ENCODE measurements at regions not wholly inside any gene's neighbourhood (a gene's known extent, or its start where the extent isn't known, plus 50 kb on each side); places are given as distances from the start of the nearest gene placed in this dataset.

GRCh38 chr1:157404063-157404501 lies 148.2 kb downstream of the FCRL5 start:
- no peak overlapping the region for H4K91ac ChIP-seq (ENCODE audit: low read depth, low read length)
- no peak overlapping the region for H3K4me3 ChIP-seq (ENCODE audit: low read depth, low read length)
- peaks cover 17 to 22% of the 10 kb centered on the region in 2 experiments for H3K4me1 ChIP-seq (ENCODE audit: control insufficient read depth in 1 of 2, insufficient read depth in 2 of 2, low read length in 2 of 2)
- no peak overlapping the region for H3K4ac ChIP-seq (ENCODE audit: low read depth, low read length)
- no peak overlapping the region for H2BK120ac ChIP-seq (ENCODE audit: insufficient read depth, low read length, poor library complexity)
- no peak overlapping the region for H4K8ac ChIP-seq (ENCODE audit: low read depth, low read length)
- H2BK12ac ChIP-seq (ENCODE audit: low read length) = no peak overlapping the region
- H3K14ac ChIP-seq (ENCODE audit: low read length) = no peak overlapping the region
- no peaks in the 10 kb centered on the region for H3K27me3 ChIP-seq (ENCODE audit: insufficient read depth, low read length)
- DNase-seq = no peak
- no peak overlapping the region for H2BK5ac ChIP-seq (ENCODE audit: low read depth, low read length, poor library complexity)
- H3K27ac ChIP-seq (ENCODE audit: low read depth, low read length) = no peak overlapping the region
- H3K36me3 ChIP-seq (ENCODE audit: control insufficient read depth in 1 of 2, insufficient read depth in 2 of 2, low read length in 2 of 2) = no peaks in the 10 kb centered on the region
- no peak overlapping the region for H3K23ac ChIP-seq (ENCODE audit: low read length)
- H4K12ac ChIP-seq (ENCODE audit: low read depth, low read length) = no peak overlapping the region
- no peaks in the 10 kb centered on the region for H3K9me3 ChIP-seq (ENCODE audit: insufficient read depth, low read depth, low read length)
- H3K4me2 ChIP-seq (ENCODE audit: low read length) = no peak overlapping the region
- no peak overlapping the region for H2AFZ ChIP-seq (ENCODE audit: insufficient read depth, low read length, poor library complexity)
- no peaks in the 10 kb centered on the region for H3K79me2 ChIP-seq (ENCODE audit: control insufficient read depth, insufficient read depth, low read length, poor library complexity)
- H3K9ac ChIP-seq (ENCODE audit: low read length) = no peak overlapping the region
- H2AK5ac ChIP-seq (ENCODE audit: low read length) = no peak overlapping the region
- H3K79me1 ChIP-seq (ENCODE audit: low read length) = peaks cover 6% of the 10 kb centered on the region
- WGBS (ENCODE audit: extremely low coverage, insufficient coverage, insufficient read length) = no CpG with 5 or more reads among the region's 3 CpGs
- H3K18ac ChIP-seq (ENCODE audit: low read length) = no peak overlapping the region

GRCh38 chr1:157403608-157404007 lies 148.7 kb downstream of the FCRL5 start:
- Histone ChIP-seq H3K14ac (ENCODE audit: low read length) (no peak overlapping the region), H3K18ac (ENCODE audit: low read length) (no peak overlapping the region), H3K79me1 (ENCODE audit: low read length) (peaks cover 6% of the 10 kb centered on the region), H2BK12ac (ENCODE audit: low read length) (peak overlapping the region; percentile 11), H2AK5ac (ENCODE audit: low read length) (peak overlapping the region; percentile 44), H3K4me3 (ENCODE audit: low read depth, low read length) (no peak overlapping the region), H3K9ac (ENCODE audit: low read length) (no peak overlapping the region), H3K9me3 (ENCODE audit: insufficient read depth, low read depth, low read length) (no peaks in the 10 kb centered on the region), H3K79me2 (ENCODE audit: control insufficient read depth, insufficient read depth, low read length, poor library complexity) (no peaks in the 10 kb centered on the region), H3K4me1 (ENCODE audit: control insufficient read depth in 1 of 2, insufficient read depth in 2 of 2, low read length in 2 of 2) (peaks cover 17 to 25% of the 10 kb centered on the region in 2 experiments), H4K91ac (ENCODE audit: low read depth, low read length) (peak overlapping the region; percentile 40), H3K23ac (ENCODE audit: low read length) (no peak overlapping the region), H3K4me2 (ENCODE audit: low read length) (no peak overlapping the region), H4K8ac (ENCODE audit: low read depth, low read length) (no peak overlapping the region), H4K12ac (ENCODE audit: low read depth, low read length) (no peak overlapping the region), H3K27me3 (ENCODE audit: insufficient read depth, low read length) (no peaks in the 10 kb centered on the region), H2AFZ (ENCODE audit: insufficient read depth, low read length, poor library complexity) (no peak overlapping the region), H2BK5ac (ENCODE audit: low read depth, low read length, poor library complexity) (peak overlapping the region; percentile 7), H3K4ac (ENCODE audit: low read depth, low read length) (no peak overlapping the region), H3K27ac (ENCODE audit: low read depth, low read length) (no peak overlapping the region), H3K36me3 (ENCODE audit: control insufficient read depth in 1 of 2, insufficient read depth in 2 of 2, low read length in 2 of 2) (no peaks in the 10 kb centered on the region), H2BK120ac (ENCODE audit: insufficient read depth, low read length, poor library complexity) (peak overlapping the region; percentile 4)
- no peak for DNase-seq
- no CpG with 5 or more reads among the region's 1 CpG for WGBS (ENCODE audit: extremely low coverage, insufficient coverage, insufficient read length)

- peak overlapping the region; percentile 40 for H4K91ac ChIP-seq (ENCODE audit: low read depth, low read length)
- no peak overlapping the region for H3K4me2 ChIP-seq (ENCODE audit: low read length)
- no peaks in the 10 kb centered on the region for H3K36me3 ChIP-seq (ENCODE audit: control insufficient read depth in 1 of 2, insufficient read depth in 2 of 2, low read length in 2 of 2)
- H3K9ac ChIP-seq (ENCODE audit: low read length) = no peak overlapping the region
- H2AFZ ChIP-seq (ENCODE audit: insufficient read depth, low read length, poor library complexity) = no peak overlapping the region
- no peak overlapping the region for H3K4me3 ChIP-seq (ENCODE audit: low read depth, low read length)
- peak overlapping the region; percentile 11 for H2BK12ac ChIP-seq (ENCODE audit: low read length)
- no peak overlapping the region for H2AK5ac ChIP-seq (ENCODE audit: low read length)
- H3K4ac ChIP-seq (ENCODE audit: low read depth, low read length) = no peak overlapping the region
- no peaks in the 10 kb centered on the region for H3K9me3 ChIP-seq (ENCODE audit: insufficient read depth, low read depth, low read length)
- H4K8ac ChIP-seq (ENCODE audit: low read depth, low read length) = no peak overlapping the region
- no peak overlapping the region for H3K23ac ChIP-seq (ENCODE audit: low read length)
- H3K27me3 ChIP-seq (ENCODE audit: insufficient read depth, low read length) = no peaks in the 10 kb centered on the region
- WGBS (ENCODE audit: extremely low coverage, insufficient coverage, insufficient read length) = no CpG with 5 or more reads among the region's 6 CpGs
- peaks cover 6% of the 10 kb centered on the region for H3K79me1 ChIP-seq (ENCODE audit: low read length)
- H4K12ac ChIP-seq (ENCODE audit: low read depth, low read length) = no peak overlapping the region
- peaks cover 17 to 25% of the 10 kb centered on the region in 2 experiments for H3K4me1 ChIP-seq (ENCODE audit: control insufficient read depth in 1 of 2, insufficient read depth in 2 of 2, low read length in 2 of 2)
- DNase-seq = no peak
- peak overlapping the region; percentile 4 for H2BK120ac ChIP-seq (ENCODE audit: insufficient read depth, low read length, poor library complexity)
- H3K27ac ChIP-seq (ENCODE audit: low read depth, low read length) = no peak overlapping the region
- no peaks in the 10 kb centered on the region for H3K79me2 ChIP-seq (ENCODE audit: control insufficient read depth, insufficient read depth, low read length, poor library complexity)
- H3K18ac ChIP-seq (ENCODE audit: low read length) = no peak overlapping the region
- no peak overlapping the region for H3K14ac ChIP-seq (ENCODE audit: low read length)
- H2BK5ac ChIP-seq (ENCODE audit: low read depth, low read length, poor library complexity) = no peak overlapping the region
Observed at GRCh38 chr1:157403203-157403602, 149.1 kb downstream of the FCRL5 start.

GRCh38 chr1:157400766-157401165 lies 151.5 kb downstream of the FCRL5 start:
- Histone ChIP-seq H3K4me1 (ENCODE audit: control insufficient read depth in 1 of 2, insufficient read depth in 2 of 2, low read length in 2 of 2) (peaks cover 17 to 25% of the 10 kb centered on the region in 2 experiments), H3K4me2 (ENCODE audit: low read length) (peak overlapping the region; percentile 44), H2BK5ac (ENCODE audit: low read depth, low read length, poor library complexity) (no peak overlapping the region), H3K14ac (ENCODE audit: low read length) (no peak overlapping the region), H4K91ac (ENCODE audit: low read depth, low read length) (peak overlapping the region; percentile 27), H2AK5ac (ENCODE audit: low read length) (no peak overlapping the region), H2BK120ac (ENCODE audit: insufficient read depth, low read length, poor library complexity) (peak overlapping the region; percentile 52), H3K27me3 (ENCODE audit: insufficient read depth, low read length) (no peaks in the 10 kb centered on the region), H3K27ac (ENCODE audit: low read depth, low read length) (peak overlapping the region; percentile 7), H3K4ac (ENCODE audit: low read depth, low read length) (no peak overlapping the region), H2AFZ (ENCODE audit: insufficient read depth, low read length, poor library complexity) (no peak overlapping the region), H2BK12ac (ENCODE audit: low read length) (peak overlapping the region; percentile 16), H3K9me3 (ENCODE audit: insufficient read depth, low read depth, low read length) (no peaks in the 10 kb centered on the region), H4K12ac (ENCODE audit: low read depth, low read length) (no peak overlapping the region), H3K36me3 (ENCODE audit: control insufficient read depth in 1 of 2, insufficient read depth in 2 of 2, low read length in 2 of 2) (no peaks in the 10 kb centered on the region), H3K4me3 (ENCODE audit: low read depth, low read length) (no peak overlapping the region), H3K18ac (ENCODE audit: low read length) (no peak overlapping the region), H3K9ac (ENCODE audit: low read length) (no peak overlapping the region), H3K79me1 (ENCODE audit: low read length) (peaks cover 6% of the 10 kb centered on the region), H3K79me2 (ENCODE audit: control insufficient read depth, insufficient read depth, low read length, poor library complexity) (no peaks in the 10 kb centered on the region), H3K23ac (ENCODE audit: low read length) (no peak overlapping the region), H4K8ac (ENCODE audit: low read depth, low read length) (no peak overlapping the region)
- peak in 1 of 2 donors; percentile 10 for DNase-seq
- no CpG with 5 or more reads among the region's 6 CpGs for WGBS (ENCODE audit: extremely low coverage, insufficient coverage, insufficient read length)
